MV-4-11 (cell line): ENCODE measurements at regions not wholly inside any gene's neighbourhood (a gene's known extent, or its start where the extent isn't known, plus 50 kb on each side); places are given as distances from the start of the nearest gene placed in this dataset.
"Not testable (repeated sequence)": the region's sequence is repeated elsewhere in the genome, so short reads cannot be mapped to it uniquely, and the experiment has no call there.

Source experiments
- DNase-seq: peaks from one replicate; lab custom pipeline; 2025; lab: John Stamatoyannopoulos, UW

DNA sequence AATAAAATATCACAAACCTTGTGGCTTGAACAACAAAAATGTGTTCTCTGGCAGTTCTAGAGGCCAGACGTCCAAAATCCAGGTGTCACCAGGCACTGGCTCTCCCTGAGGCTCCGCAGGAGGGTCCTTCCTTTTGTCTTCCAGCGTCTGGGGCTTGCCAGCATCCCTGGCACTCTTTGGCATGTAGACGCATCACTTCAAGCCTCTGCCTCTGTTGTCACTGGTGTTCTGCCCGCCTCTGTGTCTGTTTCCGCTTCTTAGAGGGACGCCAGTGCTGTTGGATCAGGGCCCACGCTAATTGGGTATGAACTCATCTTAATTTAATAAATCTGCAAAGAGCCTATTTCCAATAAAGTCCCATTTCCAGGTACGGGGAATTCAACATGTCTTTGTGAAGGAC lies 273.7 kb upstream of the C1orf174 start:
- no peak for DNase-seq

GRCh38 chr1:4174291-4175200 lies 274.5 kb upstream of the C1orf174 start:
- DNase-seq = no peak

DNA sequence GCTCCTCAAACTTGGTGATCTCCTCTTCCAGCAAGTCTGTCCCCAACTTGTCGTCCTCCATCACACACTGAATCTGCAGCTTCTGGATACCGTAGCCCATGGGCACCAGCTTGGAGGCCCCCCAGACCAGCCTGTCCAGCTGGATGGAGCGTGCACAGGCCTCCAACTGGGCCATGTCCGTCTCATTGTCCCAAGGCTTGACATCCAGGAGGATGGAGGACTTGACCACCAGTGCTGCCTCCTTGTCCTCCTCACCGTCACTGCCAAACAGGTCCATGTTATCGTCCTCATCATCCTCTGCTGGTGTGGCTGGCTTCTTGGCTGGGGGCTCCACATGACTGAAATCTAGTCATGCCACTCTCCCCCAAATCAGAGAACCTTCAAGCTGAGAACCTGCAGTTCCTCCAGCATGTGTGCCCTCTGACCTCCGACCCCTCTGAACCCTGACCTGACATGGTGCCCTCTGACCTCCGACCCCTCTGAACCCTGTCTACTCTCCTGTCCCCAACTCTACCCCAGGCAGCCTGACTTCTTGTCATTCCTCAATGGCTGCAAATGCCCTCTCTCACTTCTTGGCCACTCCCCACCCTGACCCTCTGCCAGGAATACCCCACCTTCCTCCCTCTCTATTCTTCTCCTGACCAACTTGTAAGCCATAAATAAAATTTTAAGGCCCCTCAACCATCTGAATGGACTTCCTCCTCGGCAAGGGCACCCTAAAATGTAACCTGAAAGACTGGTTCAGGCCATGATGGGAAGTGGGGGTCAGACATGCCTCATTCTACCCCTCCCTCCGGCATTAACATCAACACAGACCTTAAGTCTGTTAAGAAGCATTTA lies 275.7 kb upstream of the C1orf174 start:
- no peak for DNase-seq

DNA sequence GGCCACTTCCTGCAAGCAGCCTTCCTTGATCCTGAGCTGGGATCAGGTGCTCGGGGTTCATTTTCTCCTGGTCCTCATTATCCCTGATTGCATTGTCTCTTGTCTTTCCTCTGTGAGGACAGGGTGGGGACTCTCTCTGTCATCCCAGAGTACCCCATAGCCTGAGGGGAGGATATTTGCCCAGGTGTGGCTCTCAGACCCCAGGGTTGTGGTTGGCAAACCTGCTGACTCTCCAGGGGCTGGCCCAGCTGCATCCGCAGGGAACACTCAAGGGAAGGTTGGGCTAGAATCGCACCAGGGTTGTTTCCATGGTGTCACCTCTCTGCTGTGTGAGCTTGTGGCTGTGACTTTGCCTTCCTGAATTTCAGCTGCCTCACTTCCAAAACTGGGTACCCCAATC lies 276.8 kb upstream of the C1orf174 start:
- DNase-seq = no peak

GRCh38 chr1:4177425-4178150 lies 277.5 kb upstream of the C1orf174 start:
- DNase-seq = no peak

DNA sequence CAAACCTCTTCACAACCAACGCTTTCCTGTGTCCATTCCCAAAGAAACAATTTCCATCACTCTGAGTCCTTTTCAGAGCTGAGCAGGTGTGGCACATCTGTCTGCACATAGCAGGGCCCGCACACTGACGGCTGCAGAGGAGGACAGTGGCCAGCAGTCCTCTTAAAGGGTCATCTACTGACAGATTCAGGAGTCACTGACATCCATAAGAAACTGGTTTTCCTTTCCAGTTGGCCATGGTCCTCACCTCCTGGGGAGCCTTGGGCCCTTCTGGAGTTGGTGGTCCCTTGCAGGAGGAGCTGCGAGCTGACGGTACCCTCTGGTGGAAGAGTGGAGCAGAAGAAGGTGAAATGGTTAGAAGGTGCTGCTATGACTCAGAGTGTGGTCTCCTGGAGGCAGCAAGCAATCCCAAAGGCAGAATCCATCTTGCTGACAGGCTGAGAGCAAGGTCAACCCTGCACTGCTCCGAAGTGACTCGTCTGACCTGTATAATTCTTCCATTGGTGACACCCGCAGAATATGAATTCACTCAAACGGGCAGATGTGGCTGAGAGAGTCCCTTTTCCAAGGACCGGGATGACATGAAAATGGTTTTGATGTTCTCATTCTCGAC lies 278.5 kb upstream of the C1orf174 start:
- no peak for DNase-seq

GRCh38 chr1:4179914-4180735 lies 280.1 kb upstream of the C1orf174 start:
- no peak for DNase-seq

- DNase-seq = not testable (repeated sequence)
Measured at GRCh38 chr1:4186486-4186885, 286.4 kb upstream of the C1orf174 start.

- no peak for DNase-seq
Measured at GRCh38 chr1:4203501-4203900, 303.4 kb upstream of the C1orf174 start.

DNA sequence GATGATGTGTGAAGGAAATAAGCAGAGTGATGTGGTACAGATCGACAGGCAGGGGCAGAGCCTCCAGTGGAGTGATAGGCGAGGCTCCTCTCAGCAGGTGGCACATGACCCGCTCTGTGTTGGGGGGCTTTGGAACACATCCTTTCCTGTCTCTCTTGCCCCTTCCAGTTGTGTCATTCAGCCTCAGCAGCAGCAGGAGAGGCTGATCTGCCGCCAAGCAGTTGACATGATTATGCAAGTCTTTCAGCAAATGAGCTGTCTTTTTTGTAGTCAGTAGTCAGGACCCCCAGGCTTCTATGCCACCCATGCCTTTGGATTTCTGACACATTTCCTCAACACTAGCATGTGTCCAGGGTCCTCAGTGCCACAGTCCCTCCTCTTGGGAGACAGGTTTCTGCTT lies 307.1 kb upstream of the C1orf174 start:
- no peak for DNase-seq

DNA sequence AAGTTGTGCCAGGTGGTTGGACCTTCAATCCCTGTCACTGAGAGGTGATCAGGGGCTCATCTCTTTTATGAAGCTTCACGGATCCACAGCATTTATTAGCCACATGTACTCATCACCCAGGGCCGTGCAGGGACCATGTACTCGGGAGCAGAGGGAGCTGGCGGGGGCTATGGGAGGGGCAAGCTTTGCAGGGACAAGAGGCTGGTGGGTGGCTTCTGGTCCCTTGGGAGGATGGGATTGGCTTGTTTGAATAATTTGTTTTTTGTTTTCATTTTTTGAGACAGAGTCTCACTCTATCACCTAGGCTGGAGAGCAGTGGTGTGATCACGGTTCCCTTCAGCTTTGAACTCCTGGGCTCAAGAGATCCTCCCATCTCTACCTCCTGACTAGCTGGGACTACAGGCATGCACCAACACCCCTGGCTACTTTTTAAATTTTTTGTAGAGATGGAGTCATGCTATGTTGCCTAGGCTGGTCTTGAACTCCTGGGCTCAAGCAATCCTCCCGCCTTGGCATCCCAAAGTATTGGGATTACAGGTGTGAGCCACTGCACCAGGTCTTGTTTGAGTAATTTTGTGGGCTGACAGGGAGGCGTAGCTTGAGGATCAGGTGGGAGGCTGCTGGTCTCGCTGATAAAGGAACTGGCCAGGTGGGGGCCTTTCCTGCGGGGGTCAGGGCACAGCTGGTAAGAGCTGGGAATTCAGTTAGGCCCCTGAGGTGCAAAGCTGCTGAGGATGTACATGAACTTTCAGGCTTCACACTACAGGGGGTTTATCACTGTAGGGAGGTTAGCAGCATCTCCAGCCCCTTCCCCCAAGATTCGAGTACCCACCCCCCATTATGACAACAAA lies 308.0 kb upstream of the C1orf174 start:
- no peak for DNase-seq

DNA sequence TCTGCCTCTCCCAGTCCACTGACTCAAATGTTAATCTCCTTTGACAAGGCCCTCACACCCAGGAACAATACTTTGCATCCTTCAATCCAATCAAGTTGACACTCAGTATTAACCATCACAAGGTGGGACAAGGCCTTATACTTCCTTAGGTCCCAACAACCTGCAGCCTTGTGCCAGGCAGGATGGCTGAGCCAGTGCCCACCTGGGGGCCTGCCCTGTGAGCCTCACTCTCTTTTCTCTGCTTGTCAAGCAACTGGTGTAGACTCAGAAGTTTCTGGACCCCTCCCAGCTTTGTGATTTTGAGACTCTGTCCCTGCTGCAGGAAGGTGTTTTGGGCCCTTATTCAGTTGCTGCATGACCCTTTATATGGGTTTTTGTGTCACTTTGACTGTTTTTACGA lies 310.0 kb upstream of the C1orf174 start:
- DNase-seq = no peak

DNA sequence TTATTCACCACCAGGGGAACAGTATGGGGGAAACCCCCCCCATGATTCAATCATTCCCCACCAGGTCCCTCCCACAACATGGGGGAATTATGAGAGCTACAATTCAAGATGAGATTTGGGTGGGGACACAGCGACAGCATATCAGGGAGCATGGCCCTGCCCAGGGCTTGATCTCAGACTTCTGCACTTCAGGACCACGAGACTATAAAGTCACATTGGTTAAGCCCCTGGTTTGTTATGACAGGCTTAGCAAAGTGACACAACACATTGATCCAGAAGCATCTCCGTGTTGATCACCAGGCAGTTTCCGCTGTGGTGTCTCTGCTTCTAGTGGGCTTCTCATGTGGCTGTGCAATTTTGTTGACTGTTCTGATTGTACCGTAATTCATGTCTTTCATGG lies 312.7 kb upstream of the C1orf174 start:
- DNase-seq = no peak

DNA sequence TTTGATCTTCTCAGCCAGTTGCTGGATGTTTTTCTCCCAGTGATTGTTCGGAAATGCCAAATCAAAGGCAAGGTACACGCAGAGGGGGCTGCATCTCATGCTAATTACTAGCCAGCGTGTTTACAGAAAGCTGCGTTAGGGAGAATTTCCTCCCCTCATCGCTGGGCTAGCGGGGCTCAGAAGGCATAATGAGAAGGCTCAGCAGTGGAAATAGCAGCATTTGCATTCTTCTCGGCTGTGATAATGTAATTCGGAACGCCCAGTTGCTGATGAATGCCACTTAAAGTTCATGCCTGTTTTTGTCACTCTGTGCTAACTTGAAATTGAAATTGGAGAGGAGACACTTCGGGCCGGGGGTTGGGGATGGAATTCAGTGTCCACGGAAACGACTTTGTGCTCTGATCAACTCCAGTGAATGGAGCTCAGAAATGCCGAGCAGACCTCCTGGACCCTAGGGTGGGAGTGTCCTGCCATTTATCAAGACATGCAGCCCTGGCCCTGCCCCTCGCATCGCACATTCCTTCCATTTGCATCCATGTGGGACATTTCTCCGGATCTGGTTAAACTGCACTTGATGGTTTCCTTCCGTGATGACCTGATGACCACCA lies 313.4 kb upstream of the C1orf174 start:
- DNase-seq = no peak

DNA sequence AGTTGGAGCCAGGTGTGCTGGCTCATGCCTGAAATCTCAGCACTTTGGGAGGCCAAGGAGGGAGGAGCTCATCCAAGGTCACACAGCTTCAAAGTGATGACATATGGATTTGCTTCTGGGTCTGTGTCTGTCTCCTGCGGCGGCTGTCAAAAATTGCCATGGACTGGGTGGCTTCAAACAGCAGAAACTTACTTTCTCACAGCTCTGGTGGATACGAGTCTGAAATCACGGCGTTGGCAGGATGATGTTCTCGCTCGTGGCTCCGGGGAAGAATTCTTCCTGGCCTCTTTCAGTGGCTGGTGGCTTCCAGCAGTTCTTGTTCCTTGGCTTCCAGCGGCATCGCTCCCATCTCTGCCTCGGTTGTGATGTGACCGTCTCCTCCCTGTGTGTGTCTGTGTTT lies 314.8 kb upstream of the C1orf174 start:
- DNase-seq = no peak

DNA sequence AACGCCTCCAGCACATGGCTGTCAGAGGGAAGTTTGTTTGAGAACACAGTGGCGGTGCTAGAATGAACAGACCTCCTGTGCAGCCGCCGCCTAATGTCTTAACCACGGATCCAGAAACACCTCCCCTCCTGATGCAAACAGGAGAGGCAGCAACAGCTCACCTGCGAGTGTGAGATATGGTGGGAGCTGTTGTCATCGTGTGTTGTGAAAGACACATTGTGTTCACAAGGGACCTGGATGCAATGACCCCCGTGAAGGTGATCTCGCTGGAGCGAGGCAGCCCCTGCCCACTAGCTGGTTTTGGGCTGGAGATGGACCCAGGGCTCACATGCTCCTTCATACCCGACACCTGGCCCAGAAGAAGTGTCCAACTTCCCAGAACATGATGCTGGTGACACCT lies 315.3 kb upstream of the C1orf174 start:
- DNase-seq = no peak

DNA sequence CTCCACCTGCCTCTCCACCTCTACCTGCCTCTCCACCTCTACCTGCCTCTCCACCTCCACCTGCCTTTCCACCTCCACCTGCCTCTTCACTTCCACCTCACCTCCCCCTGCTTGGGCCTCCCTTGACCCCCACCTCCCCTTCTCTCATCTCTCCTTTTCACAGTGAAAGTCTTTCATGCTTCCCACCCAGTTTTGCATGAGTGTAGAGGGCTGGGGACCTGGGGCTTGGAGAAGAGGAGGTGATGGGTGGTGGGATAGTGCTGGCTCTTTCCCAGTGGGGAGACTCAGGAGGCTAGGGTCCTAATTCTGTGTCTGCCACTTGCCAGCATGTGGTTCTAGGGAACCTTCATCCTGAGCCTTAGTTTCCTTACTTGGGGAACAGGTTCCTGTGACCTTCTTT lies 316.2 kb upstream of the C1orf174 start:
- no peak for DNase-seq

- no peak for DNase-seq
Measured at GRCh38 chr1:4218619-4219018, 318.5 kb upstream of the C1orf174 start.

GRCh38 chr1:4219111-4219510 lies 319.0 kb upstream of the C1orf174 start:
- no peak for DNase-seq

- DNase-seq = no peak
Measured at GRCh38 chr1:4219826-4220225, 319.8 kb upstream of the C1orf174 start.
